SIG-M5 treated with dmso at 0.1 percent for 504 hours (cell line): ENCODE measurements at regions not wholly inside any gene's neighbourhood (a gene's known extent, or its start where the extent isn't known, plus 50 kb on each side); places are given as distances from the start of the nearest gene placed in this dataset.

Experiments used
- DNase-seq: peaks from one replicate; lab custom pipeline; 2025; ENCODE audit not compliant: unreplicated experiment; lab: John Stamatoyannopoulos, UW

DNA sequence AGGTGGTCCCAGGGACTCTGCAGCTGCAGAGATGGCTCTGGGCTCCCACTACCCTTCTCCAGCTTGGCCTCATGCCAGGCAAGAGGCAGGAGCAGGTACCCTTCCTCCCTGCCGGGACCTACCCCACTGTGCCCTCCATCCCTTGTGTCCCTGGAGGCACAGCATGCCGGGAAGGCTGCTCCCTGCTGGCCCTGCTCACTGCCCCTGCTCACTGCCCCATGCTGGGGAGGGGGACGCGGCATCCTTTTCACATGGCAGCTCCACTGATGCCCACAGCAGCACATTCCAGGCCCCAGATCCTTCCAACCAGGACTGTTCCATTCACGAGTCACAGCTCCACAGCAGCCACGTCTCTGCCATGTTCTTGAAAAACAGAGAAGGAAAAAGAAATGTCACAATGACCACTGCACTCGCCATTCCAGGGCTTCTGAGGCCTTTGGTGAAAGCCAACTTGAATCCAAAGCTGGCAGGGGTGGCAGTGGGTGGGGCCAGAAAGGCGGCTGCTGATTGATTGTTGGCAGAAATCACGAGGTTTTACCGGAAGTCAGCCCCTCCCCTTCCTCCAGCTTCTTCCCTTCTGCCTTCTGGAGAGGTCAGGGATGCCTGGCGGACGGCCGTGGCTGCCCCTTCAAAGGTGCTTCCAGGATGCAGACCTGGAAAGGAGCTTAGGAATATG lies 268.0 kb downstream of the CYP26B1 start:
- no peak for DNase-seq

GRCh38 chr2:71878626-71879508 lies 268.8 kb downstream of the CYP26B1 start:
- DNase-seq: no peak

DNA sequence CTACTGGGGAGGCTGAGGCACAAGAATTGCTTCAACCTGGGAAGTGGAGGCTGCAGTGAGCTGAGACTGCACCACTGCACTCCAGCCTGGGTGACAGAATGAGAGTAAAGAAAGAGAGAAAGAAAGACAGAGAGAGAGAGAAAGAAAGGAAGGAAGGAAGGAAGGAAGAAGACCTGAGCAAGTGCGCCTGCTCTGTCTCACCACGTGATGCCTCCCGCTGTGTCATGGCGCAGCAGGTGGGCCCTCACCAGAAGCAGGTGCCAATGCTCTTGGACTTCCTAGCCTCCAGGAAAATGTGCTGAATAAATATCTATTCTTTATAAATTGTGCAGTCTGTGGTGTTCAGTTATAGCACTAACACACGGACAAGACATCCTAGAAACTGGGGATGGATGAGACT lies 270.0 kb downstream of the CYP26B1 start:
- DNase-seq: no peak

DNA sequence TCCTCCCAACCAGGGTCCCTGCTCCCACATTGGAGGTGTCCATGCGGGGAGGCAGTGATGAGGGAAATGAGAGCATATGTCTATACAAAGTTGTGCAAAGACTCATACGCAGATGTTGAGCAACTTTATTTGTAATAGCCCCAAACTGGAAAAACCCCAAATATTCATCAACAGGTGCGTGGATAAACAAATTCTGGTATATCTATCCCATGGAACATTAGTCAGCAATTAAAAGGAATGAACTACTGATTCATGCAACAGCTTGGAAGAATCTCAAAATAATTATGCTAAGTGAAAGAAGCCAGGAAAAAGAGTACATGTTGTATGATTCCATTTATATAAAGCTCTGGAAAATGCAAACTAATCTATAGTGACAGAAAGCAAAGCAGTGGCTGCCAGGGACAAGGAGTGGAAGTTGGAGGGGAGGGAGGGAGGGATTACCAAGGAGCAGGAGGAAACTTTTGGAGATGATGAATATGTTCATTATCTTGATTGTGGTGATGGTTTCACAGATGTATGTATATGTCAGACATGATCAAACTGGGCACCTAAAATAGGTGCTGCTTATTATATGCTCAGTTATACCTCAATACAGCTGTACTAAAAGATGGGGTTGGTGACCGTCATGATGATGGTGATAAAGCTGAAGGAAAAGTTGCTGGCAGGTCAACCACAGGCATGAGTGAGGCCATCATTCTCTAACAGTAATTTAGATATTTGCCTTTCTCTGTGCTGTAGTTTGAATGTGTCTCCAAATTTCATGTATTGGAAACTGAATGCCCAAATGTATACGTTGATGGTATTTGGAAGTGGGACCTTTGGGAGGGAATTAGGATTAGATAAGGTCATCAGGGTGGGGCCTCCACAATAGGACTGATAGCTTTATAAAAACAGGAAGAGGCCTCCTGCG lies 270.9 kb downstream of the CYP26B1 start:
- DNase-seq: no peak

DNA sequence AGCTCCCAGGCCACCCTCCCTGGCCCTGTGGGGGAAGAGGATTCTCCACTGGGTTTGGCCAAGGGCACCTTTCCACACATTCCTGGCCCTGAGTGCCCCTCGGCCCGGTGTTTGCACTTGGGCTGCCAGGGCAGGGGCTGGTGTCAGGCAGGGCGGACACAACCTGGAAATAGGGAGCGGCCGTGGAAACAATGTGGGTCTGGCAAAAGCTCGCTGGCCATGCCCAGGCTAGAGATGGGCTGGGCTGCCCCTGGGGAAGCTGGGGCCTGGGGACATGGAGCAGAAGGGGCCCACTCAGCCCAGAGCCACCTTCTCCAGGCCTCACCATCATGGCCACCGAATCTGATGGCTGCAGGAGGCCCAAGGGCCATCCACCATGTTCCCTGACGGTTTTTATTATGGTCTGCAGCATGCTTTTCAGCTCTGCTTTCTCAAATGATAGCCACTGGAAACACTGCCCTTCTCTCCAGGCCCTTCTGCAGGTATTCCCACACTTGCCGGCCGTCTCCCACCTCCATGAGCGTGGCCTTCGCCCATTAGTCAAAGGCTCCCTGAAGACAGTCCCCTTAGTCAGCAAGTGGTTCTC lies 275.1 kb downstream of the CYP26B1 start:
- no peak for DNase-seq

DNA sequence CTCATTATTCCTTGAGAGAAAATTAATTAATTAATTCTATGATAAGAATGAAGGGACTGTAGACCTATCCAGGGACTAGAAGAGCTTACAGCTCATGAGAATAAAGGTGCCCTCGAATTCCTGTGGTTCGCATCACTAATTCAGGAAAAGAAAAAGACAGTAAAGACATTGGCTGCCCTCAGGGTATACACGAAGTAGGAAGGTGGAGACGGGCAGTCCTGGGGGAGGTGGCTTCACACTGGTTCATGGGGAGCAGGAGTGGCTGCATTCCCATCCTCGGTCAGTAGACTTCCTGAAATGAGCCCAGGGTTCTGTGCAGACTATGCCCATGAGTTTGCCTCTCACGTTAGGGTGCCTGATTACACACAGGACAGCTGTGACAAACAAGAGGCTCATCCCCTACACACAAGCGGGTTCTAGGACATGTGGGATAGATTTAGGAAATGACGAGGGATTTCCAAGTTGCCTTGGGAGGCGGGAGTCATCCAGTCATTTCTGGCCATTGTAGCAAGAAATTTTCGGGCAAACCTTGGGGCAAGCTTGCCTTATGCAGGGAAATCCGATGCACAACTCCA lies 282.2 kb downstream of the CYP26B1 start:
- no peak for DNase-seq

DNA sequence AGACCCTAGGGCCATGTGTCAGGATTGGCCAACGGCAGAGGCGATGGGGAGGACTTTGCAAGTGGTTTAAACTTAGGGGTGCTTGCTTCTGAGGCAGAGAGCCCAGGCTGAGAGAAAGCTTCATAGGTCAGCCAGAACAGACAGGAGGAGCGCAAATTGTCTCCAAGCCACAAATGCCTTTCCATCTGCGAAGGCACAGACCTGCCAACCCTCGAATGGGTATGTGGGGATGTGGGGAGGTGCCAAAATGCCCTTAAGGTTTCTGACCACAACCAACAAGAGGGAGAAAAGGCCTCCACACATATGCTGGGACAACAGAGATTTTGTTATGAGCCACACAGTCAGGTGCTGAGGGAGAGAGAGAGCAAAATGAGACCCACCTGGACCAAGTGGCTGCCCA lies 283.6 kb downstream of the CYP26B1 start:
- no peak for DNase-seq

- DNase-seq: no peak
Observed at GRCh38 chr2:71863396-71863795, 284.3 kb downstream of the CYP26B1 start.

- no peak for DNase-seq
Observed at GRCh38 chr2:71862921-71863320, 284.7 kb downstream of the CYP26B1 start.

- no peak for DNase-seq
Observed at GRCh38 chr2:71861186-71862160, 286.2 kb downstream of the CYP26B1 start.

DNA sequence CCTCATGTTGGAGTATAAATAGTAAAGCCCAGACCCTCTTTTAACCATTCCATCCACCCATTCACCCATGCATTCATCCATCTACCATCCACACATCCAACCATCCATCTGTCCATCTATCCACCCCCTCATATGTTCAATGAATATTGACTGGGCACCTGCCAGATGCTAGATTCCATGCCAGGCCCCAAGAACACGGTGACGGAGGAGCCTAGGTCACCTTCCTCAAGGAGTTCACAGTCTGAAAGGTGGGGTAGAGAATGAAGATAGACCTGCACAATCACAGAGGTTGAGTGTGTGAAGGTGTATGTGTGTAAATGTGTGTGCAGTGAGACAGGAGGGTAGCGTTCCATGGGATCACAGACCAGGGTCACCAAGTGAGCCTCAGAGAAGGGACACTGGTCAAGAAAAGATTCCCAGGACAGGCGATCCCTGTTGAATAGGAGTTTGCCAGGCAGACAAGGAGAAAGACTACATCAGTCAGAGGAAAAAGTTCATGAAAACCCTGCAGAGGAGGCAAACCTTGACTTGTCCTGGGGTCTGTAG lies 287.2 kb downstream of the CYP26B1 start:
- DNase-seq: no peak

- no peak for DNase-seq
Observed at GRCh38 chr2:71859211-71859847, 288.3 kb downstream of the CYP26B1 start.

DNA sequence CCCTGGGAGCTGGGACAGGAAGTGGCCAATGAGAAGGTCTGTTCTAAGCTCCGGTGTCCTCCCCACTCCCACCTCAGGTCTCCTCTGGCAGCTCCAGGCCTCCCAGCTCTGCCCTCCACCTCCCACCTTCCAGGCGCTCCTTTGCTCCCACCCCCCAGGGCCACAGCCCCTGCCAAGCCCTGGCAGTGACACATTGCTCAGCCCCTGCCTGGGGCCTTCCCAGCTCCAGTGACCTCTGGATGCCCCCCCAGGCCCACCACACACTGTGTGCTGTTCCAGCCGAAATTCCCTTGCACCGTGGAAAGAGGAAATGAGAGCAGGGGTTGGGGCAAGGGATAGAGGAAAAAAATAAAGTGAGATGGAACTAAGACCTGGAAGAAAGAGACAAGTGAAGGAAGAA lies 289.6 kb downstream of the CYP26B1 start:
- no peak for DNase-seq

- DNase-seq: no peak
Observed at GRCh38 chr2:71857636-71858035, 290.0 kb downstream of the CYP26B1 start.

DNA sequence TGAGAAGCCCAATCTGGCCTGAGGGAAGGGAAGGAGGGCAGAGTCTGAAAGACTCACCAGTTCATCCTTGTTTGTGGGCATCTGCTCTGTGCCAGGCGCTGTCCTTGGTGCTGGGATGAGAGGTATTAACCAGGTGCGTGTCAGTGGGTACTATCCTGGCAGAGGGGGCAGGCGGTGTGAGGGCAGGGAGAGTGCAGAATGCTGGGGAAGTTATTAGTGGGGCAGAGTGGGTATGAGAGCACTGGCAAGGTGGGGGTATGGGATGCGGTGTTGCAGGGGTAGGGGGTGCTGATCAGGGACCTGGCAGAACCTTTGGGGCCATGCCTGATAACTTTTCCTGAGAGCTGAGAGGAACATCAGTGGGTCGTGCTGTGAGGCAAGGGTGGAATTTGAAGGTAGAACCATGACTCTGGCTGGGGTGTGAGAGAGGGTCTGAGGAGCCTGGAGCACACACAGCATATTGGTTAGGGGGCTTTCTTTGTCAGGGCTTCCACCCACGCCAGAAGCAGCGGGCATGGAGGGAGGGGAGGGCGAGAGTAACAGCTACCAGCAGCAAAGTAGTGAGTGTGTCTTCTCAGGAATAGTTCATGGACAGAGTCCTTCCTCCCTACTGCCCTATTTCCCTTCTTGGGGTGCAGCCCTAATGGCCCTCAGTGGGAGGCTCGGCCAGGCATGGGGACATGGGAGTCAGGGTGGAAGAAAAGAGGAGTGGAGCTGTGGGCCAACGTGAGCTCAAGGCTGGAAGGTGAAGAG lies 290.7 kb downstream of the CYP26B1 start:
- no peak for DNase-seq

GRCh38 chr2:71853858-71854257 lies 293.8 kb downstream of the CYP26B1 start:
- DNase-seq: no peak

GRCh38 chr2:71852141-71852711 lies 295.4 kb downstream of the CYP26B1 start:
- DNase-seq: no peak
